Stimulated activated CD8-positive, alpha-beta memory T cell treated with anti-CD3 and anti-CD28 coated beads, Interleukin-12 subunit alpha, Interleukin-12 subunit beta, amount 100 ng/mL, for 24 hours (primary cell): ENCODE measurements at regions not wholly inside any gene's neighbourhood (a gene's known extent, or its start where the extent isn't known, plus 50 kb on each side); places are given as distances from the start of the nearest gene placed in this dataset.

Experiments
- DNase-seq: peaks from one replicate; pipeline ENCODE4 v3.0.0-alpha.2; 2020; ENCODE audit errors: extremely low read depth

DNA sequence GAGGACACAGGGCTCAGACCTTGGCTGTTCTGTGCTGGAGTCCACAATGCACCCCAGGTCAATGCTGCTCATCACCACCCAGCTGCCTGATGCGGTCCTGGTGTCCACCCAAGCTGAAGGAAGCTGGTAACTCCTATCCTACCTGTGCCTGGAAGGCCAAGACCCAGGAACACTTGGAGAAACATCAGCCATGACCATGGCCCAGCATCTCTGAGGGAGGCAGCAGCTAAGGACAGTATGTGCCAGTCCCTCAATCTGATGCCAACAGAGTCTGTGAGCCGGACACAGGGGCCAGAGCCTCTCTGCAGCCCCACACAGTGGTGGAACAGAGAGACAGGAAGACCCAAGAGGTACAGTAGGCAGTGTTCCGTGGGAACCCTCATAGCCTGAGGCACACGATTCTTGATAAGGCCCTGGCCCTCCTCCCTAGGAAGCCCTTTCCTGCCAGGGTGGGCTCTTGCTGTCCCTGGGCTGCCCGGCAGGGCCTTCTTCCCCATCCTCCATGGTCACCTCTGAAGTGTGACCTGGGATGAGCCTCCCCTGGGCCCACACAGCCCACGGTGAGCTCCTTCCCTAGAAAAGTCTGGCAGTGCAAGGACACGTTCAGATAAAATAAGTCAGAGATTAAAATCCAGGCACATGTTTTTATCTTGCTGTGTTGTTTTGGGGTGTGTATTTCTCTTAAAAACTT lies 170.7 kb downstream of the THBS2 start:
- no peak for DNase-seq

DNA sequence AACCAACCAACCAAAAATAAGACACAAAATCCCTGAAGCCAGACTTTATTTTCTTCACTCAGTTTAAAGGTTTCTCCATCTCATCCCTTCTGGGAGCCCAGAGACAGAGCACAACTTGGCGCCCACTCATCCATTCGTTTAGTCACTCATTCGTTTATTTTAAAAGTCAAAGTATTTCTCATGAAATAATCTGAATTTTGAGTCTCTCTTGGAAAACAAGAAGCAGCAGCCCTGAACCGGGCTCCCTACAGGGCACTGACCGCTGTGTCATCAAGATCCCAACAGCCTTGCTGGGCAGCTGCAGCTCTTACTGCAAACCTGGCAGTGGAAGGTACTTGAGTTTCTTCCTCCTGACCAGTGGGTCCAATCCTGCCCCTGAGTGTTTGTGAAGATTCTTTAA lies 171.6 kb downstream of the THBS2 start:
- DNase-seq = no peak

DNA sequence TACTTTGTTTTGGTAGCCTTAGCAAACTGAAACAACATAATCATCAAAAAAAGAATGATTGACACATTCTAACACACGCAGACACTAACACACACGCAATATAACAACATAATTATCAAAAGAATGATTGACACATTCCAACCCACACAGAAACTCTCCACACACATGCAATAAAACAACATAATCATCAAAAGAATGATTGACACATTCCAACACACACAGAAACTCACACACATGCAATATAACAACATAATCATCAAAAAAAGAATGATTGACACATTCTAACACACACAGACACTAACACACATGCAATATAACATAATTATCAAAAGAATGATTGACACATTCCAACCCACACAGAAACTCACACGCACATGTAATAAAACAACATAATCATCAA lies 172.4 kb downstream of the THBS2 start:
- DNase-seq = no peak

DNA sequence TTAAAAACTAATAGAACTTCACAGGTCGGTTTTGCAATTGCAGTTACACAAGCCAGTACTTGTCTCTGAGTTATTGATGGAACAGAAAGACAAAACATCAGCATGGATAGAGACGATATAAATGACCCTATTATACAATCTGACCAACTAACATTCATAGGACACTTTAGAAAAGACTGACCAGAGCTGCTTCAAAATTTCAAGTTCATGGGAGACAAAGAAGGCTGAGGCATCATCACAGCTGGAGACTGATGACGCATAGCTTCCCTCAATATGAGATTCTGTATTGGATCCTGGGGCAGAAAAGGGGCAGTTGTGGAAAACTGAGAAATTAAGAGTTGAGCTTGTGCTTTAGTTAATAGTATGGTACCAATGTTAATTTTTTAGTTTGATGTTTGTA lies 174.0 kb downstream of the THBS2 start:
- DNase-seq = no peak

DNA sequence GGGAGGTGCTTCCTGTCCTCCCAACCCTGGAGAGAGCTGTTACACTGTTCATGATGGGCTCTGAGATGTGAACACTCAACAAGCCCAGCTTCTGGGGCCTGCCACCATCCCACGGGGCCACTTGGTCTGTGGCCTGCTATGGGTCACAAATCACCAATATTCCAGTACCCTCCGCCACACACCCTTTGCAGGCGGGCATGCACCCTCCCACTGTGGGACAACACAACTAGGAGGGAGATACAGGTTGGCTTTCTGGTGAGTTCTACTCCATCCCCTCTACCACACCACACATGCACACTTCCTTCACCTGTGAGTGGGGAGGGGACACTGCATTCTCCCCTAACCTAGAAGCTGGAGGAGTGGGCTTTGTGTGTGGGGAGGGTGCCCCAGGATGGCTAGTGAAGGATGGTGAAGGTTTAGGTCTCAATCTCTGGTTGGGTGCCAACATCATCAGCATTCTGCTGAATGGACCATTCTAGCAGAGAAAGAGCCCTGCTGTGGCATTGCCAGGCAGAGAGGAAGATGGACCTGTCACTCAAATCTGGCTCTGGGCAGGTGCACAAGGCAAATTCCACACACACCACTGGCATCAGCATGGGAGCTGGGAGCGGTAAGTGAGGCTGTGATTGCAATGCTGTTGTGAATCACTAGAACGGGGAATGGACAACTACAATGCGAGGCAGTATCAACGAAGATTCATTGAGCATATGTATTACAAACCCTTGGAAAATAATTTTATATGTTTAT lies 175.1 kb downstream of the THBS2 start:
- DNase-seq = no peak

DNA sequence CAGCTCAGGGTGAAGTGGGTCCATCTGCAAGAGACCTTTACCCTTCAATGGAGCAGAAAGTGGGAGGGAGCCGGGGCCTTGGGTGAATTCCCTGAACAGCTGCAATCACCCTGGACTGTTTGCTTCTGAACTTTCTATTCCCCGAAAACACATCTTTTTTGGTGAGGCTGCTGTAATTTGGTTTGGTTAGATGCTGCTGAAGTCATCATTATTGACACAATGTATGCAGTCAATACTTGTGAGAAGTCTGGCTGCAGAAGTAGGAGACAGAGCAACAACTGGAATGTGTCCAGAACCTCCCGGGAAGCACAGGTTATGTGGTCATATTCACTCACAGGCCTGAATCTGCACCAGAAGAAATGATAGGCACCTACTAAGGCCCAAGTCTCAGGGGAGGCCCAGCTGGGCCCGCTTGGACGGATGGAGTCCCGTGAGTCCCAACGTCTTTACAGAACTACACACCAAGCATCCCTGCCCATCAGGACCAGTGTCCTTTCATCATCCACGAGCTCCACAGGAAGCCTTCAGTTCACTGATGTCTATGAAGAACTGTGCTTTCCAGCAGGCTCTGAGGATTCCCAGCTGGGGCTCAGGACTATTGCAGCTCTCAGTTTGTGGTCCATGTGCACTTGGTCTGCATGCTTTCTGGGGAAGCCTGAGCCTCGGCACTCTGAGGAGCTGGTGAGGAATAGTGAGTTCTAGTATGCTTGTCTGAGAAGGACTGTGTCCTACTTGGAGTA lies 177.6 kb downstream of the THBS2 start:
- no peak for DNase-seq

DNA sequence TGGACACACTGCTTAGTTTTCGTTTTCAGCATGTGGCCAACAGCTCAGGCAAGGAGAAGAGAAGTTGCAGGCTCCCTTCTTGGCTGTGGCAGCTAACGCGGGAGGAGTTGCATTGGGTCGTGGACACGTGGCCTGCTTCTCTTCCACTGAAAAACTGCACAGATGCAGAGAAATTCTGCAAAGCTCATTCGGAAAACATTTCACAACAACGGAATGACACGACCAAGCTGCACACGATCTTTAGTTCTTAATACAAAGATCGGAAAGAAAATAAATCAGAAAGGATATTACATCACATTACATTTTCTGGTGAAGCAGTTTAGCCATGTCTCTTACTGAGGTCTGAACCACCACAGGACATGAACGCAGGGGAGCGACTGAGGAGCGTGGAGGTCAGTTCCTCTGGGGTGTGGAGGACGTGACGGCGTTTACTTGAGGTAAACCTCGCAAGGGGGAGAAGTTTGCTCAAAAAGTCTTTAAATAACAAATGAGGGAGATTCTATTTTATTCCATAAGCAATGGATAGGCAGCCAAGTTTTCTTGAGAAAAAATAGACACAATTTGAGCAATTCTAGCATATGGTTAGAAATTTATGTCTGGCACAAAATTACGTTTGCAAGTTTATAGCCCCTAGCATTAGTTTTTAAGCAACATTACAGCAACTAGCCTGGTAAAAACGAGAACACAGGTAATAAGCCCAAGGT lies 178.3 kb downstream of the THBS2 start:
- DNase-seq = no peak

DNA sequence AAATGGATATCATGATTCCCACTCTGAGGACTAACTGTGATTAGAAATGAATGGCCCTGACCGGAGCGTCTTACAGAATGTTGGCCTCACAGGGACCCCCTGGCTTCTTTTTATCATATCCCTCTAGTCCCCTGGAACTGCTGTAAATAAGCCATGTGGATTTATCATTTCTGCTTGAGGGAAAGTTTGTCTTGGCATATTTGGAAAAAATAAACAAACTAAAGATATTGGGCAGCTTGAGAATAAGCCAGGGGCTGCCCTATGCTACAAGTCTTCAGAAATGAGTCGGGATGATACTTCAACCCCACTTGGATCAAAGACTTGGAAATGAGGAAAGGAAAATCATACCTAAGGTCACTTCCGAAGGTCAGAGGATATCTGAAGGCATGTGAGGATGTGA lies 179.1 kb downstream of the THBS2 start:
- DNase-seq = no peak

DNA sequence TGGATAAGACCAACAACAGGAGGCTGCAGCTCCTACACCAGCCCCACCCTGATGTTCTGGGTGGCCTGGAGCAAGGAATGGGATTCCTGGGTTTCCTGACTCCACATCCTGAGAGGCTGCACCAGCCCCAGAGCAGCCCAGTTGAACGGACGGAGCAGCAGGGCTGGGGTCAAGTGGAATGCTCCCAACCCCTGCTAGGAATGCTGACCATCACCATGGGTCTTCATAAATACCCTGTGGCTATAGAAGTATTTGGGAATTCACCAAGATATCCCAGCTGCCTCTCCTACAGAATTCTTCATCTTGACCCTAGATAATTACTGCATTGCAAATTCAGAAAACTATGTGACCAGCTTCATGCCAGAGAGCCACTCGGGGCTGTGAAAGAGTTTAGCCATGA lies 180.3 kb downstream of the THBS2 start:
- no peak for DNase-seq

DNA sequence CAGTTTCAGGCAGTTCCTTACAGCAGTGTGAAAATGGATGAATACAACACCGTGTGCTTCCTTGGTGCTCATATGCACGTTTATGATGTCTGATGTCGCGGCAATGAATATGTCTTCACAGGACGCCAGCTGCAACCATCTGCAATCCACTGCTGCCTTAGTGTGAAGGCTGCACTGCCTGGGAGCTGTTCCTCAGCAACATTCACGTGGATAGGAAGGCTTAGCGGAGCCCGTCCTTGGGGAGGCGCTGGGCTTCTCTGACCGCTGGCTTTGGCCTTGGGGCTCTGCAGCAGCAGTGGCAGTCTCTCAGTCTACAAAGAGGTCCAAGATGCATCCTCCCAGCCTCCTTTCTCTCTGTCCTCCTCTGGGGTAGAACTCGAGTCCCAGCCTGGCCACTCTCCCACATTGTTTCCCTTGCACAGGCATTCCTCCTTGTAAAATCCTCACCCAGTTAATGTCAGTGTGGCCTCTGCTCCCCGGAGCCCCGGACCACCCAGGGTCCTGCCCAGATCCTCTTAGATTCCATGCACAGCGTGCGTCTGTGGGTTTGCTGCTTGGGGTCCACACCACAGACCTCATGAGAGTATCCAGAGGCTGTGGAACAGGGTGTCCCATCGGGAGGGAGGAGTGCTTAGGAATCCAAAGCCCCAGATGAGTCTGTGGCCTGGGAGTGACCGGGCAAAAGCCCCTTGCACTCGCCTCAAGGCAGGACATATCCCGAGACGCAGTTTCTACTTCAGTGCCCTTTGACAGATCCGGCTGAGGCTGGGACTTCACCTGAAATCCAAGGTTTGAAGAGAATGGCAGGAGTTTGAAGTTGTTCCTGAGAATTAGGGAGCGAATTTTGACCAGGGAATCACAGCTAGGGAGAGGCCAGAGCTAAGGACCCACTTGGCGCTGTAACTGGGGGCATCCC lies 181.3 kb downstream of the THBS2 start:
- DNase-seq = no peak

DNA sequence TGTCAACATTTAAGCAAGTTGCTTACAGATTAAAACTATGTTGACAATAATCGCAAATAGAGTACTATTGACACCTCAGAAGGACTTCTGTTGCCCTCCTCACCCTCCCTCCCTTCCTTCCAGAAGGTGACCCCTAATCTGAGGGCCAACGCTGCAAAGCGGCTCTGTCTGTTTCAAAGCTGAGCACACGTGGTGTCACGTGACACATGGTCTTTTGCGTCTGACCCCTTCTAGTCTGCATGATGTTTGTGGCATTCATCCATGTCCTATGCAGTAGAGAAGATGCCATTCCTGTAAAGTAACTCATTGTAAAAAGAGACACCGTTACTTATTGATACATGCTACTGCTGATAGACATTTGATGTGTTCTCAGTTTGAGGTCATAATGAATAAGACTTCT lies 182.3 kb downstream of the THBS2 start:
- DNase-seq = no peak

DNA sequence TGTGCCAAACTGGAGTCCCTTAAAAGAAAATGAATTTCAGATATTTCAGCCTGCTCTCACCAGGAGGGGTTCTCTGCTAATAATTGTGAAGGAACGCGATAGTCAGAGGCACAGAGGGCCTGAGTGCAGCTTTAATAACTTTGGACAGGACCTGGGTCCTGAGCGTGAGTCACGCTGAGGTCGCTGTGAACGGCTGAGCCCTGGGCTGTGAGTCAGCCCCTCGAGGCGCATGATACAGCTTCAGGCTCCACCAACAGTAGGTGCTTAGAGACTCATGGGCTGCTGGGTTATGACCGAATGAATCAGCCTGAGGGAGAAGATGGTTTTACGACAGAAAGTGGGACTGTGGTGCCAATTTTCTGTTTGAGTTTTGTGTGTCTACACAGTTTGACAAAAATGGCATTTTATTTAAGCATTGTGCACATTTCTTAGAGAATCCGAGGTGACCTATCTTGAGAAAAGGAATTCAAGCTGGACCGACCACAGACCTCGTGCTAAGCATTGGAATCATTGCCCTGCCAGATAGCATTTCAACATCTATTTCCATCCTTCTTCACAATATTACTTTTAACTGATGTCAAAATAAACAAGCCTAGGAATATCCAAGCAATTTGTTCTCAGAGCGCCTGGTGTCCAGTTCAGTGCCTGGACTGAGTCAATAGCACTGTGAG lies 183.0 kb downstream of the THBS2 start:
- DNase-seq = no peak

DNA sequence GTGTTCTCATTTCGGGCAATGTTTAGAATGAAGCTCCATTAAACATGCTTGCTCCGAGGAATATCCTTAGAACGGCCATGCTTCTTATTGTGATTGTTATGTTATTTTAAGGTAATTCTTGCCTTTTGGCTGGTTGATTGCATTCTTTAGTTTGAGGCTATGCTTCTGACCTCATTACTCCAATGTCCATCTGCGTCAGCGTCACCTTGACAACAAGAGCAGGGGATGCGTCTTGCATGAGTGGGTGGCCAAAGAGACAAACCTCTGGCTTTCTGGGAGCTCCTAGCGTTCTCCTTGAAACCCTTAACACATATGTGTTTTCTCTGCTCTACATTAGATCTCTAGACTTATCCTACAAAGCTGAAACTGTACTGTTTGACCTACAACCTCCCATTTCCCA lies 184.3 kb downstream of the THBS2 start:
- DNase-seq = no peak

DNA sequence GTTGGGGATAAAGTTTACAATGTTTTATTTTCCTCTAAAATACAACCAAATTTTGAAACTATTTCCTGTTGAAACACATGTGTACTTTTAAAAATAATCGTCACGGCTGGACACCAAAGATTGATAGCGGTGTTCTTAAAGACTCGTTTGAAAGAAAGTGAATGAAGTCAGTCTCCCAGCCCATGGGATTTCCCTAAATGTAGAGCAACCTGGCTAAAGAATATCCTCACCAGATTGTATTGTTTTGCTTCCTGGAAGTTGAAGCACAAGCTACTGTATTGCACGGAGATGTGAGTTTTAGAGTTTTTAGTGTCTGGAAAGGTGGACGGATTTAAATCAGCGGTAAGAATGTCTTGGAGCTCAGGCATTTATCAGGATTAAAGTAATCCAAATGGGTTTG lies 189.5 kb downstream of the THBS2 start:
- DNase-seq = no peak

DNA sequence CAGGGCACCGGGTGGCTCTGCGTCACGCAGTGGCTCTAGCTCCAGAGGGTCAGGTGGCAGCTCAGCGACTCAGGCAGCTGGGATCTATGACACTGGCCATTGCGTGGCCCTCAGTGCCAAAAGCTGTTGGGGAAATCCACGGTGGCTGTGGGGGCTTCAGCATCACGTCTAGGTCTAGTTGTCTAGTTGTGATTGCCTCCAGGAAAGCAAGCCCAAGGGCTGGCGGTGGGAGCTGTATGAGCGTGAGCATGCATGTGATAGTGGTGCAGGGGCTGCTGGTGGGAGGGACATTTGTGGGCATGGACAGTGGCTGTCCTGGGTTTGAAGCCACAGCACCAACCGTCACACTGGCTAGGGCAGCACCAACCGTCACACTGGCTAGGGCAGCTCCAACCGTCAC lies 191.4 kb downstream of the THBS2 start:
- no peak for DNase-seq

DNA sequence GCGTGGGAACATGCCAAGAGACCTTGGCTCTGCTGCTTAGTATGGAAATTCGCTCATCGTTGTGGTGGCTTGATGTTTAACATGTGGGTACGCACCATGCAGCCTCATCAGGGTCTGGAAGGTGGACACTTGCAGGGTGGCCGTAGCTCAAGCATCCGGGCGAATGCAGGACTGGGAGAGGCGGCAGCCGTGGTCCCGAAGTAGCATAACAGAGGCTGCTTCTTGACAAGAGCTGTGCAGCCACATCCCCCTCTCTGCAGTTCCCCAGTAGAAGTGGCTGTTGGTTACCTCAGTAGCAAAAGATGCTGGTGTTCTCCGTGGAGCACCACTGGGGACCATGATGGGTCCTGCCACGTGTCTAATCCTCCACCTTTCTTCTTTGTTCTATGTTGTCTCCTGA lies 195.0 kb downstream of the THBS2 start:
- DNase-seq = no peak

DNA sequence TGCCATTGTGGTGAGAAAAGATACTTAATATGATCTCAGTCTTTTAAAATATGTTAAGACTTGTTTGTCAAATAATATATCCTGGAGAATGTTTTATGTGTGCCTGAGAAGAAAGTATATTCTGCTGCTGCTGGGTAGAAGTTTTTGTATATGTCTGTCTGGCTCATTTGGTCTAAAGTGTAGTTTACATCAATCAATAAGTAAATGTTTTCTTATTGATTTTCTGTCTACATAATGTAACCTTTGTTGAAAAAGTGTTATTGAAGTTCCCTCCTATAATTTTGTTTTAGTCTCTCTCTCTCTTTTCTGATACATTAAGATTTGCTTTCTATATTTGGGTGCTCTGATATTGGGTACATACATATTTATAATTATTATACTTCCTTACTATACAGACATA lies 201.2 kb downstream of the THBS2 start:
- DNase-seq = no peak

DNA sequence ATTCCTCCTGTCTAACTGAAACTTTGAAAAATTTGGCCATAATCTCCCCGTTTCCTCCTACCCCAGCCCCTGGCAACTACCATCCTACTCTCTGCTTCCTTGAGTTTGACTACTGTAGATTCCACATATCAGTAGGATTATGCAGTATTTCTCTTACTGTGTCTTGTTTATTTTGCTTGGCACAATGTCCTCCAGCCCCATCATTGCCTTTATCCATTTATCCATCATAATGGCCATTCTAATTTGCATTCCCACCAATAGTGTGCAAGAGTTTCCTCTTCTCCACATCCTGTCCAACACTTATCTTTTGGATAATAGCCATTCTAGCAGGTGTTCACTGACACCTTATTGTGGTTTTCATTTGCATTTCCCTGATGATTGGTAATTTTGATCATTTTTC lies 202.3 kb downstream of the THBS2 start:
- no peak for DNase-seq

DNA sequence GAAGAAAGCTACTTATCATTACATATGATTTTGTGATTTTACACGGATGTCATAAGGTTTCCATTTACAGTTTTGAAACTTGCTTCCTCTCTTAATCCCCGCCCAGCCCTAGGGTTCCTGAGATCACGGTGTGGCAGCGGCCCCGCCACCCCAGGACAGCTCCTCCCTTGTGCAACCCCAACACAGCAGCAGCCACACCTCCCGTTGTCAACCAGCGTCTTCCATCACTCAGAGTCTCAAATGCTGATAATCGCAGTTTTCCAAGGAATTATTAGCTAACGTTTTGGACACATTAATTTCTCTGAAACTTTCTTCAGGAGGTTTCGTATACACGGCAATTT lies 204.8 kb downstream of the THBS2 start:
- DNase-seq = no peak

DNA sequence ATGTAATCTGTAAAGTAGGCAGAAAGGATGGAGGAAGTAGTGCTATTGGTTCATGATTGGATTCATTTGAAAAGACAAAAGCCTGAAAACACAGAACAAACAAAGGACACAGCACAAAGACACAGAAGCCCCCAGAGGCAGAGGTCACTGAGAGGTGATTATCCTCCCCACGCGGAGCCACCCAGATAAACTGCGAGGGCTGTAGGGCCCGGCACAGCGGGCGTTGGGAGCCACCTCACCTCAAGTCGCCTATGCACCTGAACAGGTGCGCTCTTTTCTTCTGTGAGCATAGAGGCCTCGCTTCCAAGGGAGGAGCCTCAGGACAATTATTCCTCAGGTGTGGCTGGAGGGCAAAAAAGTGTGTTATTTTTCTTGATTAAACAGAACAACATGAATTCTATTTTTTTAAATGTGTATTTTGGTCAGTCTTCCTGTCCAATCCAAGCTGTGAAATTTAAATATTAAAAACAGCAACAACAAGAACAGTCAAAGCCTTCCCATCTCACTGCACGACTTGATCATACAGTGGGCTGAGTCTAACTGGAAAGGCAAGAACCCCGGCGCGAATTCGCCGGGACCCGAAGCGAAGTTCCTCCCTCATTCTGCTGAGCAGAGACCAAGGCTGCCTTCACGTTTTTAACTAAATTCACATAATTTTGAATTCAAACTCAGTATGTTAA lies 205.3 kb downstream of the THBS2 start:
- DNase-seq = no peak
